ENCODE measurements at regions not wholly inside any gene's neighbourhood (a gene's known extent, or its start where the extent isn't known, plus 50 kb on each side); places are given as distances from the start of the nearest gene placed in this dataset.

DNA sequence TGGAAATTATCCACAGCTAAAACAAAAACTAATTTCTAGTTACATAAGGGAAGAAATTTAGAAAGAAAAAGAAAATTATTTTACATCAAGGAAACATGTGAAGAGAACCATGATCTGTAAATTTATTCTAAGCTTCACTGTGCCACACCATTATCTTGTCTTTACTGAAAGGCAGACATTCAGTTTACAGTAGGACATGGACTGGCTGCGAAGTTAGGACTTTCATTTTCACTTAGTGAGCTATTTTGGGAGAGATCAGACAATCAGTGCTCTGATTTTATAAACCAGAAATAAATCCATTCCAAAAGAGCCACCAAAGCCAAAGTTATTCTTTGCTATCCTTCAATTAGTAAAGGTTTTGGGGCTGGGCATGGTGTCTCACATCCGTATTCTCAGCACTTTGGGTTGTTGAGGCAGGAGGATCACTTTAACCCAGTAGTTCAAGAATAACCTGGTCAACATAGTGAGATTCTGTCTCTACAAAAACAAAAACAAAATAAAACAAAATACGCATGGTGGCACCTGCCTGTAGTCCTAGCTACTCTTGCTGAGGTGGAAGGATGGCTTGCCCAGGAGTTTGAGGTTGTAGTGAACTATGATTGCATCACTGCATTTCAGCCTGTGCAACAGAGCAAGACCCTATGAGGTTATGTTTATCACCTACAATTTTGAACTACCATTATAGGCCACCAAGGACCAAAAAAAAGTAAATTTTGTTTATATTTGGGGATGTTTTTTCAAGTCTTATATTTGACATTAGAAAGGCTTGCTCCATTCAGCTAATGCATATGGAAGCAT lies 1084.8 kb upstream of the ATXN7L3B start:
- TF ChIP-seq, protein P1, sequence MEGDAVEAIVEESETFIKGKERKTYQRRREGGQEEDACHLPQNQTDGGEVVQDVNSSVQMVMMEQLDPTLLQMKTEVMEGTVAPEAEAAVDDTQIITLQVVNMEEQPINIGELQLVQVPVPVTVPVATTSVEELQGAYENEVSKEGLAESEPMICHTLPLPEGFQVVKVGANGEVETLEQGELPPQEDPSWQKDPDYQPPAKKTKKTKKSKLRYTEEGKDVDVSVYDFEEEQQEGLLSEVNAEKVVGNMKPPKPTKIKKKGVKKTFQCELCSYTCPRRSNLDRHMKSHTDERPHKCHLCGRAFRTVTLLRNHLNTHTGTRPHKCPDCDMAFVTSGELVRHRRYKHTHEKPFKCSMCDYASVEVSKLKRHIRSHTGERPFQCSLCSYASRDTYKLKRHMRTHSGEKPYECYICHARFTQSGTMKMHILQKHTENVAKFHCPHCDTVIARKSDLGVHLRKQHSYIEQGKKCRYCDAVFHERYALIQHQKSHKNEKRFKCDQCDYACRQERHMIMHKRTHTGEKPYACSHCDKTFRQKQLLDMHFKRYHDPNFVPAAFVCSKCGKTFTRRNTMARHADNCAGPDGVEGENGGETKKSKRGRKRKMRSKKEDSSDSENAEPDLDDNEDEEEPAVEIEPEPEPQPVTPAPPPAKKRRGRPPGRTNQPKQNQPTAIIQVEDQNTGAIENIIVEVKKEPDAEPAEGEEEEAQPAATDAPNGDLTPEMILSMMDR (IDR thresholded peaks at IDR 0.05; ENCODE audit: low read length): no peak
- TF ChIP-seq EZH2 (optimal IDR thresholded peaks at IDR 0.05; ENCODE audit: low read depth, low read length) (no peak), EZH2phosphoT487 (IDR thresholded peaks at IDR 0.05; ENCODE audit: low read length) (no peak)

All from MM.1S (cell line).